ENCODE measurements at regions not wholly inside any gene's neighbourhood (a gene's known extent, or its start where the extent isn't known, plus 50 kb on each side); places are given as distances from the start of the nearest gene placed in this dataset.

DNA sequence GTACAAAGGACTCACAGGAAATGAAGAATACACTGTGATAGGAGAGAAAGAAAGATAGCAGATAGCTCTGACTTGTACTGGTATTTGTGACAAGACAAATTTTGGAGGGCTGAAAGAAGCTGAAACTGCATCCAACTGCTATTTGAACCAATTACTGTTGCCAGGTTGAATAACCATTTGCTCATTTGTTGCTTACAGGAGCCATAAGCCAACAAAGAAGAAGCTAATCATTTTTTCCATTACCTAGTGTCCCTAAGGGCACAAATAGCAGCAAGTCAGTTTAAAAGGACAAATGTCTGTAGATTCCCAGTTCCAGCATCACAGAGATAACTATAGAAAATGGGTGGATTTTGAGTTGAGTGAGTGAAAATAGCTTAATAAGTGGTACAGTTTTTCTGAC, 376.9 kb upstream of the ARPP21 start:
- TF ChIP-seq, protein P1, sequence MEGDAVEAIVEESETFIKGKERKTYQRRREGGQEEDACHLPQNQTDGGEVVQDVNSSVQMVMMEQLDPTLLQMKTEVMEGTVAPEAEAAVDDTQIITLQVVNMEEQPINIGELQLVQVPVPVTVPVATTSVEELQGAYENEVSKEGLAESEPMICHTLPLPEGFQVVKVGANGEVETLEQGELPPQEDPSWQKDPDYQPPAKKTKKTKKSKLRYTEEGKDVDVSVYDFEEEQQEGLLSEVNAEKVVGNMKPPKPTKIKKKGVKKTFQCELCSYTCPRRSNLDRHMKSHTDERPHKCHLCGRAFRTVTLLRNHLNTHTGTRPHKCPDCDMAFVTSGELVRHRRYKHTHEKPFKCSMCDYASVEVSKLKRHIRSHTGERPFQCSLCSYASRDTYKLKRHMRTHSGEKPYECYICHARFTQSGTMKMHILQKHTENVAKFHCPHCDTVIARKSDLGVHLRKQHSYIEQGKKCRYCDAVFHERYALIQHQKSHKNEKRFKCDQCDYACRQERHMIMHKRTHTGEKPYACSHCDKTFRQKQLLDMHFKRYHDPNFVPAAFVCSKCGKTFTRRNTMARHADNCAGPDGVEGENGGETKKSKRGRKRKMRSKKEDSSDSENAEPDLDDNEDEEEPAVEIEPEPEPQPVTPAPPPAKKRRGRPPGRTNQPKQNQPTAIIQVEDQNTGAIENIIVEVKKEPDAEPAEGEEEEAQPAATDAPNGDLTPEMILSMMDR (IDR thresholded peaks at IDR 0.05; ENCODE audit: low read depth, low read length): no peak
- TF ChIP-seq POLR2A (IDR thresholded peaks at IDR 0.05; ENCODE audit: extremely low read depth, insufficient read length) (no peak), MYC (IDR thresholded peaks at IDR 0.05; ENCODE audit: low read depth, low read length) (no peak)
- TF ChIP-seq, protein P2, sequence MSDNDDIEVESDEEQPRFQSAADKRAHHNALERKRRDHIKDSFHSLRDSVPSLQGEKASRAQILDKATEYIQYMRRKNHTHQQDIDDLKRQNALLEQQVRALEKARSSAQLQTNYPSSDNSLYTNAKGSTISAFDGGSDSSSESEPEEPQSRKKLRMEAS (IDR thresholded peaks at IDR 0.05; ENCODE audit: low read depth, low read length): no peak
